RCC 7860 (cell line): ENCODE measurements at regions not wholly inside any gene's neighbourhood (a gene's known extent, or its start where the extent isn't known, plus 50 kb on each side); places are given as distances from the start of the nearest gene placed in this dataset.

ENCODE experiments used
- DNase-seq: peaks from one replicate; pipeline ENCODE4 v3.0.0-alpha.2; 2015; ENCODE audit warnings: low spot score
- FAIRE-seq: peaks from 2 replicates; lab custom pipeline; 2012; peaks lifted over from hg19 to GRCh38; lab: Jason Lieb, UNC

DNA sequence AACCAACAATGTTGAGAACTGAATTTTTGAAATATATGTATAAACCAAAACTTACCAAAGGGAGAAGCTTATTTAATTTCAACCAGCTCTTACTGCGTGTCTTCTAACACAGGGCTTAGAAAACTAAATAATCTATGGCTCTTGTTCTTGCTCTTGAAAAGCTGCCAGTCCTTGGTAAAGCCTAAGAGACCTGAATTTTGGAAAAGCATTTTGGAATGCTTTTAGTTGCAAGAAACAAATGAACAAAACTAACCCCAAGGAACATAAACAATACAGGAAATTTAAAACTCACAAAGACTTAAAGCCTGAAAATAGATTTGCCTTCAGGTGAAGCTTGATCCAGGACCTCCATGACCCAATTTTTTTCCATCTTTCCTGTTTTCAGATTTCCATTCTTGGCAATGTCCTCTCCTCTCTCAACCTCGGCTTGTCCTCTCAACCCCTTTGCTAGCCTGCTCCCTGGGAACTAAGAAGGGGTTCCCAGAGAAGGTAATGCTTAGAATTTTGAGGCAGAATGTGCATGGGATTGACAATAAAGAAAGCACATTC is 169.8 kb upstream of the NCK2 start:
- FAIRE-seq (no peak), DNase-seq (no peak)

- no peak for FAIRE-seq
Observed at GRCh38 chr2:105573910-105574655, 170.6 kb upstream of the NCK2 start.

DNA sequence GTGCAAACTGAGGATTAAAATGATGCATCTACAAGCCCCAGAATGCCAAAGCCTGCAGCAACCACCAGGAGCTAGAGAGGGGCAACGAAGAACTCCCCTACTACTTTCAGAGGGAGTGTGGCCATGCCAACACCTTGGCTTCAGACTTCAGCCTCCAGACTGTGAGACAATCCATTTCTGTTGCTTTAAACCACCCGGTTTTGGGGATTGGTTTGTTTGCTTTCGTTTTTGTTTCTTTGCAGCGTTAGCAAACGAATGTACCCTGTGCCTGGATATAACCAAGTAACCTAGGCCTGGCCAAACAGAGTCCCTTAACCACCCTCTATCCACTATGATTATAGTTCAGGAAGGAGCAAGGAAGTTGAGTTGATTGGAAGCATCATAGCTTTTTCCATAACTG is 171.2 kb upstream of the NCK2 start:
- no peak for DNase-seq
- FAIRE-seq, result no peak

More at GRCh38 chr2:105573910-105574655, 170.6 kb upstream of the NCK2 start:
- no peak for DNase-seq

- DNase-seq (no peak), FAIRE-seq (no peak)
Observed at GRCh38 chr2:105571445-105571987, 172.7 kb upstream of the FHL2 start.

- FAIRE-seq, result no peak
Observed at GRCh38 chr2:105570757-105571156, 171.9 kb upstream of the FHL2 start.

GRCh38 chr2:105570326-105570725 is 171.5 kb upstream of the FHL2 start:
- no peak for DNase-seq

More at GRCh38 chr2:105570757-105571156, 171.9 kb upstream of the FHL2 start:
- DNase-seq, result no peak

DNA sequence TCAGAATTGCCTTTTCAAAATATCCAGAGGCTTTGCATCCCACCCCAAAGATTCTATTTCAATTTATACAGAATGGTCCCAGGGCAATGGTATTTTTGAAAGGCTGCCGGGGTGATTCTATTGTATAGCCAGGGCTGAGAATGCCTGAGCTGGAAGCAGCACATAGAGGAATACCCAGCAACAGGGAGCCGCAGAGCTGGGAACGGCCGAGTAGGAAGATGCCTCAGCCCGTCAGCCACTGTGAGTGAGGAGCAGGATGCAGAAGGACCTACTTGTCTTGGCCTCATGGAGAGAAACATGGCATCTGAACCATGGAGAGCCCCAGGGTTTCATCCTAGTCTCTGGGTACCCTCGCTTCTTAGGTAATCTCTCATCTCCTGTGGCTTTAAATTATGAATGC is 170.8 kb upstream of the FHL2 start:
- FAIRE-seq, result no peak
- DNase-seq, result no peak

More at GRCh38 chr2:105570326-105570725, 171.5 kb upstream of the FHL2 start:
- no peak for FAIRE-seq

DNA sequence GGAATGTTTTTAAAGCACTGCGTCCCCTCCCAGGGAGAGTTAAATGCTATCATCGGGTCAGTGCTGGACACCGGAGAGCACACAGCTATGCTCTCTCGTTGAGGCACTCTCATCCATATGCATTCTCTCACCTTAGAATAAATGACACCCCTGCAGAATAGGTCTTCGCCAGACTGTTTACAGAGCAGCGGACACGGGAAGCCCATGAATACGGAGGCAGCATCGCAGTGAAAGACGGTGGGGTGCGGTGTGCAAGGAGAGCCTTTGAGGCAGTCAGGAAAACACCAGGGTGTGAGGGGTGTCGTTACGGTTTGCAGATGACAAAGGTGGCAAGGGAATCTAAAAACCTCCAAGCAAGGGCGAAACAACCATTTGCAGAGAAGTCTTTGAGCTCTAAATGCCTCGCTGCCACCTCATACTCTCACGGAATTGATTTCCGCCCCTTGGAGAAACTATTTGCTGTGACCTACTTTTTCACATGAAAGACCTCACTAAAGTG is 169.2 kb upstream of the FHL2 start:
- DNase-seq (no peak), FAIRE-seq (no peak)

DNA sequence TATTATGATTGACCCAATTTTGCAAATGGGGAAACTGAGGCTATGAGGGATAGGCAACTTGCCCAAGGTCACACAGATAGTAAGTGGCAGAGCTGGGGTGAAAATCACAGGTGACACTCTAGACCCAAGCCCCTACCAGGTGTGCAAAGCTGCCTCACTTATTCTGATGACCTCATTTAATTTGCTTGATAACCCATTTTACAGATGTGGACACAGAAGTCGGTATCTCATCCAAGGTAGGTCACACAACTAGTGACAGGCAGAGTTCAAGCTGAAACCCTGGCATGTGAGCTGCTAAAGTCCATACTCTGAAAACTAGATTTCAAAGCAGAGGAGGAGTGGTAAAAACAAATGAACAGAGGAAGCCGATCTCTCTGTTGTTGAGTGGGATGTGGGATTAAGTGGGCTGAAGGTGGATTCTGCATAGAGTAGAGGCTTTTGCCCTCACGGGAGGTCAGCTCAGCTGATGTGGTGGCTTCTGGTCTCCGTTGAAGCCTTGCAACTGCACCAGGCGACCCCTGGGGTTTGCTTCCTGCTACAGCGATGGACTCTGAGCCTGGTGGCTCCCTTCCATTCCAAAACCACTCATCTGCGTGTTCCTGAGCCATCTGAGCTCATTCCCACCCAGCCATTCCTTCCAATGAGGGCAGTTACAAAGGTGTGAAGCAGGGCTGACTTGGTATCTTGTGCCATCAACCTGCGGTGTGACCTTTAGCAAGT is 164.3 kb upstream of the FHL2 start:
- DNase-seq (no peak), FAIRE-seq (no peak)

GRCh38 chr2:105561401-105561800 is 162.6 kb upstream of the FHL2 start:
- no peak for DNase-seq
- FAIRE-seq, result no peak

DNA sequence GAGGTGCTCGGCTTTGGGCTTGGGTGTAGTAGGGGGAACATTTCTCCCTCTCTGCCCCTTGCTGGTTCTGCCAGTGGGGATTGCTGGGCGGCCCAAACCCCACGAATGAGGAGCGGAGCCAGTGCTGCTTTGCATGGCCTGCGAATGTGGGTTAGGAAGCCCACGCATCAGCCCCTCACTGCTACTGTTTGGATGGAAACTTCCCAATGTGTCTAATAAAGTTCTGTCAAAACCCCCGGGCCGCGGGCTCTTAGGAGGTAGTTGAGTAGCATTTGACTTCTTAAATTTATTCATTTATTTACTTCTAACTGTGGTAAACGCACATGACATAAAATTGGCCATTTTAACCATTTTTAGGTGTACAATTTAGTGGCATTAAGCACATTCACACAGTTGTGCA is 161.3 kb upstream of the FHL2 start:
- no peak for FAIRE-seq
- no peak for DNase-seq

- DNase-seq (no peak), FAIRE-seq (no peak)
Observed at GRCh38 chr2:105557021-105557920, 158.4 kb upstream of the FHL2 start.

DNA sequence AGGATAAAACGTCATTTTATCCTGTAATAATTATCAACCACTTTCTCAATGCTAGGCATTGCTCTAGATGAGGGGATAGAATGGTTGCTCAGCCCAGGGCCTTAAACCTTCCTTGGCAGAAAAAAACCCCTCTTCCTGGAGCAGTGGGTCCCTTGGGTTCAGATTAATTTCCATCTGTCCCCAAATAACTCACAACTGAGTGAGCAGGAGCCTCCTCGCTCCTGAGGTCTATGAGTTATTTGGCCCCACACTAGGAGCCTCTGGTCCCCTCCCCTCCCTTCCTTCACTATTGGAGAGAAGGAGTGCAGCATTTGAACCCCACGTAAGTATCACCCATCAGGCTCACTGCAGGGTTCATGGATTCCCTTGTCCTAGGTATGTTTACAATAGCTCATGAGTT is 157.5 kb upstream of the FHL2 start:
- FAIRE-seq (no peak), DNase-seq (no peak)

DNA sequence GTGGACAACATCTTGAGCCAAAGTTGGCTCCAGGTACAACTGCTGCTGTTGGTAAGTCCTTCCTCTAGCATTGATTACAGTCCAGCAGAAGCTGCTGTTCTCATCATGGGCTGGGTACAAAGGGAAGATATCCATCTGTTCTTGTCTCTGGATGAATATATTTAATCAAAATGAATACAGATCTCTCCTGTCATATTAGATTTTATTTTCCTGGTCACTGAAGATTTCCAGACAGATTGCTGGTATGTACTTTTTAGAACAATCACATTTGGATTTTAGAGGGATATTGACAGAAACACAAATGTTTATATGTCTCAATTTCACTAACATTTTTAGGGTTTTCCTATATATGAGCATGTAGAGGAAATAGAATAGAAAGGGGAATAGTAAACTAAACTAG is 155.4 kb upstream of the FHL2 start:
- DNase-seq (no peak), FAIRE-seq (no peak)

DNA sequence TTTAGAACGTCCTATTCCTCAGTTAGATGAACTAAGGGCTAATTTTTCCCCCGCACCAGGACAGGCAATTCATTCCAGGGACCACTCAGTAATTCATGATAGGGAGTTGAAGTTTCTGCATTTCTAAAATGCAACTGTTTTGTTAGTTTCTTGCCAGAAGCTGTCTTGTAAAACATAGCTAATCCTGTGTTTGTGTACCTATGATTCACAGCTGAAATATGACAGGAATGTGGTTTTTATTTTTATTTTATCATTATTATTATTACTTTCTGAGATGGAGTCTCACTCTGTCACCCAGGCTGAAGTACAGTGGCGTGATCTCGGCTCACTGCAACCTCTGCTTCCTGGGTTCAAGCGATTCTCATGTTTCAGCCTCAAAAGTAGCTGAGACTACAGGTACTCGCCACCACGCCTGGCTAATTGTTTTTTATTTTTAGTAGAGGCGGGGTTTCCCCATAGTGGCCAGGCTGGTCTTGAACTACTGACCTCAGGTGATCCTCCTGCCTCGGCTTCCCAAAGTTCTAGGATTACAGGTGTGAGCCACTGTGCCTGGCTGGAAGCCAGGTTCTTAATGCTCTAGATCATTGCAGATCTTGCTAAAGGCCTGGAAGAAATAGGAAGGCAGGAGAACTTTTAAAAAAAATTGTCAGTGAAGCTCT is 154.8 kb upstream of the FHL2 start:
- no peak for DNase-seq
- no peak for FAIRE-seq

- no peak for DNase-seq
- FAIRE-seq, result no peak
Observed at GRCh38 chr2:105546628-105546974, 147.8 kb upstream of the FHL2 start.

DNA sequence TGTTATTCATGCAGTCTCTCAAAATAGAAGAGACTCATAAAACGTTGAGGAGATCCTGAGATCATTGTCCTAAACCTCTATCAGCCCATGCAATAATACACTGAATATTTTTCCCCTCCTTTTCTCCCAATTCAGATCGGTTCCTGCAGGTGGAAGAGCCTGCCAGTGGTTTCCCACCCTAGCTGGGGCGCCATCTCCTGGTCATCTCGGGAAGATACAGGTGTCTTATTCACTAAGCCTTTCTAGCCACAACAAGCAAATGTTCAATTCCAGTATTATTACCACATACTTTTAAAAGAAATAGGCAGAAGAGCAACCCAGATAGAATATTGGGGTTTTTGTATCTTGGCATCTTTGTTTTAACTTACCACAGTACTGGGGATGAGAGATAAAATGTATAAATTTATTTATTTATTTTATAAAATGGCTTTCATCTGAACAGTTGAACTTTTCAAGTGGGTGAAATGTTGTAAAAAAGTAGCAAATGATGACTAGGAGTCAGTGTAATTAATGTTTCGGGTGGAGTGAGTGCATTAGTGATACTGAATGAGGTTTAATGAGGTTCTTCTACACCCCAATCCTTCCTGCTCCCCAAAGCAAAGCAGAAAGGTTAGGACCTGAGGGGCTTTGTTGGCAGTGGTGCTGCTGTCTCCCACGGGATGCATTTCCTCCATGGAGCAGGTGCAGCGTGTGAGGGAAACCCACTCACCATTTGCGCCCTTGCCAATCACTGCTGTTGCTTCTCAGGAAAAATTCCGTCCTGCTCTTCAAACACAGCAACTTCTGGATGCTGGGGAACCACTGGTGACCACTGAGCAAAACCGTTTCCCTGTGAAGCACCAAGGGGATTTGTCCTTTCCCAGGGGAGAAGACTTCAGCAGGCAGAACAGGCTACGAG is 147.1 kb upstream of the FHL2 start:
- DNase-seq (peak; percentile 46), FAIRE-seq (peak; percentile 59)

DNA sequence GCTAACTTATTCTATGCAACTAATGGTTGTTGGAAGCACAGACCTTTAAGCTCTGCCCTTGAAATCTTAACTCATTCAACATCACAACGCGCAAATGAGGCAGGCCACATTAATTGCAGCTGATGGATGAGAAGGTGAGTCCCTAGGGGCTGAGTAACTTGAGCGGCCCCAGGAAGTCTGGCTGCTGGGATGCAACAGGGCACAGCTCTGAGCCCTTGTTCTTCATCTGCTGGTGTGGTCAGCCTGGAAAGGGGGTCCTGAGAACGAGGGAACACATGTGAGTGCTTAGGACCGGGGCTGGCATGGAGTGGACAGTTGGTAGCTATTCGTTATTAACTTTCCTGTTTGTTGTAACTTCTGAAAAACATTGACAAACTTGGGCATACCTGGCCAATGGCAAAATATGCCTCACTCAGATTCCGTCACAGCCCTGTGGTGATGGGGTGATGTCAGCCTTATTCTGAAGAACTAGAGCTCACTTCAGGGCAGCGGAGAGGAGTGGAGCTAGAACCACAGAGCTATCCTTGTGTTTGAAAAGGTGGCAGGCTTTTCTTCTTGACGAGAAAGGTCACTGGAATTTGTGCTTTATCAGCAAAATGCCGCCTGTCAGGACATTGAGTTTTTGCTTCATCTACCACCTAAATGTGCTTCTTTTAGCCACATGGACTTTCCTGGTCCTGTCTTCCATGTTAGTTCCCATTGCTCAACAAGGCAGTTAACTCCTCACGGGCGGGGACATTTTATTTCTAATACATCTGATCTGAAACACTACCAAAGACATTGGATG is 145.9 kb upstream of the FHL2 start:
- no peak for FAIRE-seq
- no peak for DNase-seq
